Naive B cell (primary cell): ENCODE measurements at regions not wholly inside any gene's neighbourhood (a gene's known extent, or its start where the extent isn't known, plus 50 kb on each side); places are given as distances from the start of the nearest gene placed in this dataset.

Experiments used
- ATAC-seq, 2 donors: fragments of 150-1000 bp; cut with Tn5 transposase; 2 replicates each; pipeline ENCODE4 v1.10.0; 2021; ENCODE audit warnings: low read depth in 2 of 2, mild to moderate bottlenecking in 2 of 2, moderate library complexity in 2 of 2
- DNase-seq: peaks from one replicate; pipeline ENCODE4 v3.0.0; 2022
- H3K27ac Mint-ChIP-seq, 6 donors: one replicate each; pipeline ENCODE4 v1.8.0; 2020 to 2022; ENCODE audit warnings: mild to moderate bottlenecking in 6 of 6, mixed read lengths in 6 of 6, moderate library complexity in 5 of 6, inconsistent platforms in 2 of 6
- H3K27me3 Mint-ChIP-seq, 3 donors: one replicate each; pipeline ENCODE4 v1.8.0; 2021 to 2022; ENCODE audit warnings: mixed read lengths in 3 of 3, mild to moderate bottlenecking in 1 of 3
- H3K36me3 Mint-ChIP-seq, 2 donors: one replicate each; pipeline ENCODE4 v1.8.0; 2020 to 2022; ENCODE audit warnings: mixed read lengths in 2 of 2, inconsistent platforms in 1 of 2, mild to moderate bottlenecking in 1 of 2
- H3K4me1 Mint-ChIP-seq, 3 donors: one replicate each; pipeline ENCODE4 v1.8.0; 2020 to 2022; ENCODE audit warnings: mixed read lengths in 3 of 3, inconsistent platforms in 1 of 3, mild to moderate bottlenecking in 1 of 3, moderate library complexity in 1 of 3
- H3K4me3 Mint-ChIP-seq, 8 donors: one replicate each; pipeline ENCODE4 v1.8.0; 2020 to 2022; ENCODE audit warnings: mild to moderate bottlenecking in 8 of 8, mixed read lengths in 8 of 8, moderate library complexity in 8 of 8, inconsistent platforms in 2 of 8
- H3K9me3 Mint-ChIP-seq, 7 donors: one replicate each; pipeline ENCODE4 v1.8.0; 2020 to 2022; ENCODE audit warnings: mixed read lengths in 7 of 7, mild to moderate bottlenecking in 5 of 7, inconsistent platforms in 2 of 7, moderate library complexity in 1 of 7

- no peak overlapping the region for H3K4me3 Mint-ChIP-seq
- no peaks in the 10 kb centered on the region for H3K9me3 Mint-ChIP-seq
- DNase-seq (no peak), ATAC-seq (no peak)
- H3K27ac Mint-ChIP-seq: no peak overlapping the region
- H3K36me3 Mint-ChIP-seq: no peaks in the 10 kb centered on the region
- peaks cover 0 to 6% (median 0%) of the 10 kb centered on the region in 3 donors for H3K27me3 Mint-ChIP-seq
- H3K4me1 Mint-ChIP-seq: no peaks in the 10 kb centered on the region
Measured at GRCh38 chr1:219433001-219433400, 179.9 kb downstream of the ZC3H11B start.

- ATAC-seq: no peak
- H3K9me3 Mint-ChIP-seq: no peaks in the 10 kb centered on the region
- DNase-seq: no peak
- no peak overlapping the region for H3K27ac Mint-ChIP-seq
- no peak overlapping the region for H3K4me3 Mint-ChIP-seq
- no peaks in the 10 kb centered on the region for H3K4me1 Mint-ChIP-seq
- peaks cover 0 to 6% (median 0%) of the 10 kb centered on the region in 3 donors for H3K27me3 Mint-ChIP-seq
- H3K36me3 Mint-ChIP-seq: no peaks in the 10 kb centered on the region
Measured at GRCh38 chr1:219432191-219432606, 180.7 kb downstream of the ZC3H11B start.

GRCh38 chr1:219430419-219430818 lies 182.5 kb downstream of the ZC3H11B start:
- Mint-ChIP-seq H3K27me3 (peaks cover 0 to 6% (median 0%) of the 10 kb centered on the region in 3 donors), H3K4me3 (no peak overlapping the region), H3K36me3 (no peaks in the 10 kb centered on the region), H3K27ac (peak overlapping the region in 1 of 6 donors; percentile 50), H3K9me3 (no peaks in the 10 kb centered on the region), H3K4me1 (no peaks in the 10 kb centered on the region)
- no peak for DNase-seq
- ATAC-seq: no peak

- Mint-ChIP-seq H3K9me3 (no peaks in the 10 kb centered on the region), H3K36me3 (no peaks in the 10 kb centered on the region), H3K4me1 (no peaks in the 10 kb centered on the region), H3K4me3 (no peak overlapping the region), H3K27ac (no peak overlapping the region), H3K27me3 (peaks cover 0 to 6% (median 0%) of the 10 kb centered on the region in 3 donors)
- DNase-seq (no peak), ATAC-seq (no peak)
Measured at GRCh38 chr1:219428651-219429050, 184.3 kb downstream of the ZC3H11B start.

GRCh38 chr1:219427989-219428388 lies 184.9 kb downstream of the ZC3H11B start:
- H3K36me3 Mint-ChIP-seq: no peaks in the 10 kb centered on the region
- no peaks in the 10 kb centered on the region for H3K9me3 Mint-ChIP-seq
- H3K4me3 Mint-ChIP-seq: no peak overlapping the region
- H3K4me1 Mint-ChIP-seq: no peaks in the 10 kb centered on the region
- ATAC-seq (no peak), DNase-seq (no peak)
- H3K27me3 Mint-ChIP-seq: peaks cover 0 to 6% (median 2%) of the 10 kb centered on the region in 3 donors
- H3K27ac Mint-ChIP-seq: no peak overlapping the region

- peaks cover 0 to 6% (median 5%) of the 10 kb centered on the region in 3 donors for H3K27me3 Mint-ChIP-seq
- no peak overlapping the region for H3K27ac Mint-ChIP-seq
- DNase-seq (no peak), ATAC-seq (no peak)
- H3K9me3 Mint-ChIP-seq: no peaks in the 10 kb centered on the region
- no peaks in the 10 kb centered on the region for H3K4me1 Mint-ChIP-seq
- H3K36me3 Mint-ChIP-seq: no peaks in the 10 kb centered on the region
- H3K4me3 Mint-ChIP-seq: no peak overlapping the region
Measured at GRCh38 chr1:219427403-219427802, 185.5 kb downstream of the ZC3H11B start.

- no peak overlapping the region for H3K4me3 Mint-ChIP-seq
- H3K27ac Mint-ChIP-seq: no peak overlapping the region
- H3K27me3 Mint-ChIP-seq: peaks cover 5 to 10% (median 5%) of the 10 kb centered on the region in 3 donors
- no peaks in the 10 kb centered on the region for H3K36me3 Mint-ChIP-seq
- DNase-seq (no peak), ATAC-seq (no peak)
- no peaks in the 10 kb centered on the region for H3K4me1 Mint-ChIP-seq
- H3K9me3 Mint-ChIP-seq: no peaks in the 10 kb centered on the region
Measured at GRCh38 chr1:219422811-219423598, 189.9 kb downstream of the ZC3H11B start.

- Mint-ChIP-seq H3K36me3 (no peaks in the 10 kb centered on the region), H3K27ac (no peak overlapping the region), H3K4me3 (no peak overlapping the region), H3K9me3 (no peaks in the 10 kb centered on the region), H3K27me3 (peaks cover 5 to 10% (median 5%) of the 10 kb centered on the region in 3 donors), H3K4me1 (no peaks in the 10 kb centered on the region)
- ATAC-seq: no peak
- no peak for DNase-seq
Measured at GRCh38 chr1:219420913-219421312, 192.0 kb downstream of the ZC3H11B start.

GRCh38 chr1:219419860-219420259 lies 193.0 kb downstream of the ZC3H11B start:
- DNase-seq (no peak), ATAC-seq (no peak)
- Mint-ChIP-seq H3K9me3 (no peaks in the 10 kb centered on the region), H3K27ac (no peak overlapping the region), H3K36me3 (no peaks in the 10 kb centered on the region), H3K27me3 (peaks cover 5 to 10% (median 5%) of the 10 kb centered on the region in 3 donors), H3K4me1 (no peaks in the 10 kb centered on the region), H3K4me3 (no peak overlapping the region)

- Mint-ChIP-seq H3K4me3 (no peak overlapping the region), H3K9me3 (no peaks in the 10 kb centered on the region), H3K4me1 (no peaks in the 10 kb centered on the region), H3K36me3 (no peaks in the 10 kb centered on the region), H3K27me3 (peaks cover 5 to 10% (median 5%) of the 10 kb centered on the region in 3 donors), H3K27ac (no peak overlapping the region)
- DNase-seq (no peak), ATAC-seq (no peak)
Measured at GRCh38 chr1:219419065-219419464, 193.8 kb downstream of the ZC3H11B start.

GRCh38 chr1:219417610-219418009 lies 195.3 kb downstream of the ZC3H11B start:
- H3K4me3 Mint-ChIP-seq: no peak overlapping the region
- no peaks in the 10 kb centered on the region for H3K4me1 Mint-ChIP-seq
- DNase-seq (no peak), ATAC-seq (no peak)
- no peaks in the 10 kb centered on the region for H3K36me3 Mint-ChIP-seq
- H3K27me3 Mint-ChIP-seq: peaks cover 0 to 10% (median 5%) of the 10 kb centered on the region in 3 donors
- no peak overlapping the region for H3K27ac Mint-ChIP-seq
- H3K9me3 Mint-ChIP-seq: no peaks in the 10 kb centered on the region

GRCh38 chr1:219416598-219417238 lies 196.2 kb downstream of the ZC3H11B start:
- DNase-seq (peak; percentile 36), ATAC-seq (peak; percentile 58 to 66)
- no peaks in the 10 kb centered on the region for H3K9me3 Mint-ChIP-seq
- peaks cover 0 to 10% (median 5%) of the 10 kb centered on the region in 3 donors for H3K27me3 Mint-ChIP-seq
- H3K27ac Mint-ChIP-seq: no peak overlapping the region
- no peaks in the 10 kb centered on the region for H3K4me1 Mint-ChIP-seq
- H3K36me3 Mint-ChIP-seq: no peaks in the 10 kb centered on the region
- H3K4me3 Mint-ChIP-seq: no peak overlapping the region

GRCh38 chr1:219415915-219416314 lies 197.0 kb downstream of the ZC3H11B start:
- ATAC-seq: no peak
- H3K9me3 Mint-ChIP-seq: no peaks in the 10 kb centered on the region
- H3K27ac Mint-ChIP-seq: no peak overlapping the region

GRCh38 chr1:219415433-219415832 lies 197.5 kb downstream of the ZC3H11B start:
- Mint-ChIP-seq H3K9me3 (no peaks in the 10 kb centered on the region), H3K27ac (no peak overlapping the region), H3K36me3 (no peaks in the 10 kb centered on the region), H3K4me1 (no peaks in the 10 kb centered on the region), H3K4me3 (no peak overlapping the region), H3K27me3 (peaks cover 0 to 10% (median 5%) of the 10 kb centered on the region in 3 donors)
- no peak for DNase-seq
- no peak for ATAC-seq

More at GRCh38 chr1:219415915-219416314, 197.0 kb downstream of the ZC3H11B start:
- no peaks in the 10 kb centered on the region for H3K4me1 Mint-ChIP-seq
- H3K4me3 Mint-ChIP-seq: no peak overlapping the region
- H3K27me3 Mint-ChIP-seq: peaks cover 0 to 10% (median 5%) of the 10 kb centered on the region in 3 donors
- DNase-seq: no peak
- H3K36me3 Mint-ChIP-seq: no peaks in the 10 kb centered on the region
